Keratinocyte (primary cell): ENCODE measurements at regions not wholly inside any gene's neighbourhood (a gene's known extent, or its start where the extent isn't known, plus 50 kb on each side); places are given as distances from the start of the nearest gene placed in this dataset.

Source experiments
- CTCF ChIP-seq, 3 experiments: IDR thresholded peaks in 1 of 3; conservative IDR thresholded peaks in 1 of 3; optimal IDR thresholded peaks in 1 of 3; 2 replicates in 2 of 3; 3 replicates in 1 of 3; pipeline versions ENCODE3 to v1.5.1; 2011; ENCODE audit warnings: low read length in 3 of 3, mild to moderate bottlenecking in 3 of 3, moderate library complexity in 2 of 3, control low read depth in 1 of 3, inconsistent platforms in 1 of 3; ENCODE audit not compliant: insufficient read depth in 2 of 3; ENCODE audit errors: extremely low read depth in 1 of 3
- EZH2 ChIP-seq: IDR thresholded peaks from one replicate; pipeline ENCODE4 v1.6.1; 2012; ENCODE audit warnings: inconsistent platforms, mild to moderate bottlenecking, low read length, moderate library complexity

DNA sequence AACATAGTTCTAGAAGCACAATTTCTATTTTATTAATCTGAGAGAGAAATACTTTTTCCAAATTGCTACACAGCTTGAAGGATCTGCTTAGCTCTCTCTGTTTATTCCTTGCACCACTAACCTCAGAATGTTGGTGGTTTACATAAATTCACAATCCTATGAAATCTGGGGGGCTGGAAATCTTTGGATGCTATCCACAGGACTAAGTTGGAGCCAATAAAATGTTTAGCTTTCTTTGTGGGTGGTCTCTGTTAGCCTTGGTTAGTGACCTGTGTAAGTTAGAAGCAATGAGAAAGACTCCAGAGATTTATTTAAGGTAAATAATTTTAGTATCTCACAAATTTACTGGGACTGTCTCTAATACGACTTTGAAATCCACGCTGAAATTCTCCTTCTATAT lies 418.1 kb downstream of the ADGRL2 start:
- TF ChIP-seq CTCF (optimal IDR thresholded peaks at IDR 0.05 in 1 of 3, IDR thresholded peaks at IDR 0.05 in 1 of 3, conservative IDR thresholded peaks at IDR 0.05 in 1 of 3; ENCODE audit: extremely low read depth in 1 of 3, insufficient read depth in 2 of 3, low read length in 3 of 3) (no peak), EZH2 (no peak)
